IMR-90 (cell line): ENCODE measurements at regions not wholly inside any gene's neighbourhood (a gene's known extent, or its start where the extent isn't known, plus 50 kb on each side); places are given as distances from the start of the nearest gene placed in this dataset.
A peak's percentile ranks its signal among the peaks of the same experiment; 100 is the strongest.

Experiments used
- ATAC-seq: fragments of 200-7000 bp; cut with Tn5 transposase; 2 replicates; pipeline ENCODE4 v1.9.1; 2020; ENCODE audit warnings: low read depth, mild to moderate bottlenecking, moderate library complexity
- BruUV-seq: library from RNA; stranded (reverse); fragments of 400-500 nt; replicated peaks from 2 replicates; lab custom pipeline; 2021; lab: Mats Ljungman, UMichigan
- CTCF ChIA-PET: fragments of 300-600 bp; formaldehyde crosslinking; extraction: SDS; loops from one replicate; lab custom pipeline; 2021; ENCODE audit warnings: antibody characterized with exemption; lab: Yijun Ruan, JAX
- POLR2A ChIA-PET: fragments of 300-600 bp; sonication (Branson Sonifier 250); formaldehyde crosslinking; loops from one replicate; lab custom pipeline; 2022; ENCODE audit warnings: antibody characterized with exemption; ENCODE audit not compliant: unreplicated experiment; lab: Charles Lee
- DNase-seq: peaks from one replicate; pipeline ENCODE4 v3.0.0; 2013
- H2AFZ ChIP-seq: replicated peaks from 2 replicates; pipeline ENCODE3; 2013; ENCODE audit warnings: low read length, mild to moderate bottlenecking; ENCODE audit not compliant: poor library complexity
- H2AK5ac ChIP-seq: 2 replicates; pipeline ENCODE4 v1.6.1; 2013; ENCODE audit warnings: low read depth, low read length, inconsistent platforms
- H2AK9ac ChIP-seq: replicated peaks from 2 replicates; pipeline ENCODE3; 2013; ENCODE audit warnings: mild to moderate bottlenecking, low read depth, low read length, moderate library complexity; ENCODE audit not compliant: poor library complexity
- H2BK120ac ChIP-seq: 2 replicates; pipeline ENCODE4 v1.6.1; 2013; ENCODE audit warnings: low read depth, low read length, inconsistent platforms
- H2BK15ac ChIP-seq: 3 replicates; pipeline ENCODE4 v1.6.1; 2013; ENCODE audit warnings: low read depth, low read length, inconsistent platforms
- H2BK20ac ChIP-seq: 2 replicates; pipeline ENCODE4 v1.6.1; 2013; ENCODE audit warnings: low read depth, mild to moderate bottlenecking, inconsistent platforms, low read length, moderate library complexity
- H2BK5ac ChIP-seq: 2 replicates; pipeline ENCODE4 v1.6.1; 2013; ENCODE audit warnings: mild to moderate bottlenecking, low read depth, low read length, inconsistent platforms; ENCODE audit not compliant: poor library complexity, severe bottlenecking
- H3K14ac ChIP-seq: replicated peaks from 2 replicates; pipeline ENCODE4 v1.6.1; 2013; ENCODE audit warnings: low read depth, low read length, inconsistent platforms
- H3K18ac ChIP-seq: 2 replicates; pipeline ENCODE4 v1.6.1; 2013; ENCODE audit warnings: low read depth, low read length, control low read depth
- H3K23ac ChIP-seq: 2 replicates; pipeline ENCODE4 v1.6.1; 2013; ENCODE audit warnings: low read depth, low read length, inconsistent platforms
- H3K27ac ChIP-seq: 2 replicates; pipeline ENCODE4 v1.5.1; 2013; ENCODE audit warnings: mild to moderate bottlenecking, control low read depth, low read length; ENCODE audit not compliant: insufficient read depth
- H3K27me3 ChIP-seq: 2 replicates; pipeline ENCODE4 v1.6.1; 2013; ENCODE audit warnings: low read length; ENCODE audit not compliant: control insufficient read depth, insufficient read depth
- H3K36me3 ChIP-seq: 2 replicates; pipeline ENCODE4 v1.6.1; 2013; ENCODE audit warnings: low read length, mixed read lengths; ENCODE audit not compliant: control insufficient read depth, insufficient read depth
- H3K4ac ChIP-seq: 2 replicates; pipeline ENCODE4 v1.6.1; 2013; ENCODE audit warnings: low read depth, low read length, inconsistent platforms
- H3K4me1 ChIP-seq: 2 replicates; pipeline ENCODE4 v1.6.1; 2013; ENCODE audit warnings: low read length, mixed read lengths; ENCODE audit not compliant: control insufficient read depth, insufficient read depth
- H3K4me2 ChIP-seq: 2 replicates; pipeline ENCODE4 v1.6.1; 2013; ENCODE audit warnings: low read depth, mild to moderate bottlenecking, control low read depth, low read length, moderate library complexity
- H3K4me3 ChIP-seq: 2 replicates; pipeline ENCODE4 v1.5.1; 2013; ENCODE audit warnings: low read depth, mild to moderate bottlenecking, control low read depth, low read length, moderate library complexity; ENCODE audit not compliant: insufficient read depth
- H3K56ac ChIP-seq: 2 replicates; pipeline ENCODE4 v1.6.1; 2013; ENCODE audit warnings: low read length, inconsistent platforms; ENCODE audit not compliant: insufficient read depth; ENCODE audit errors: extremely low read depth
- H3K79me1 ChIP-seq, 2 experiments: 2 replicates each; pipeline ENCODE4 v1.6.1; 2013; ENCODE audit warnings: low read length in 2 of 2, inconsistent platforms in 1 of 2, low read depth in 1 of 2
- H3K9ac ChIP-seq: 2 replicates; pipeline ENCODE4 v1.6.1; 2013; ENCODE audit warnings: low read depth, low read length, control low read depth
- H3K9me1 ChIP-seq: 2 replicates; pipeline ENCODE4 v1.6.1; 2013; ENCODE audit warnings: low read length, inconsistent platforms; ENCODE audit not compliant: insufficient read depth
- H3K9me3 ChIP-seq: 2 replicates; pipeline ENCODE4 v1.6.1; 2013; ENCODE audit warnings: low read length; ENCODE audit not compliant: control insufficient read depth, insufficient read depth
- H4K20me1 ChIP-seq: 2 replicates; pipeline ENCODE4 v1.6.1; 2013; ENCODE audit warnings: low read length, inconsistent platforms; ENCODE audit not compliant: insufficient read depth
- H4K5ac ChIP-seq: 2 replicates; pipeline ENCODE4 v1.6.1; 2013; ENCODE audit warnings: mild to moderate bottlenecking, low read depth, low read length, control low read depth
- H4K8ac ChIP-seq, 2 experiments: 2 replicates each; pipeline ENCODE4 v1.6.1; 2013; ENCODE audit warnings: low read depth in 2 of 2, low read length in 2 of 2, control low read depth in 1 of 2, inconsistent platforms in 1 of 2
- H4K91ac ChIP-seq: 2 replicates; pipeline ENCODE4 v1.6.1; 2013; ENCODE audit warnings: low read depth, low read length, inconsistent platforms; ENCODE audit not compliant: insufficient read depth
- BHLHE40 ChIP-seq: fragments of 150-350 bp; IDR thresholded peaks from 2 replicates; pipeline ENCODE4 v1.6.1; 2016; ENCODE audit warnings: mild to moderate bottlenecking, low read depth, low read length
- CEBPB ChIP-seq: IDR thresholded peaks from 2 replicates; pipeline ENCODE4 v1.6.1; 2012; ENCODE audit warnings: low read depth, low read length, improper control_type of control experiment
- CHD1 ChIP-seq: IDR thresholded peaks from 2 replicates; pipeline ENCODE4 v1.6.1; 2012; ENCODE audit warnings: low read depth, low read length, improper control_type of control experiment
- CTCF ChIP-seq: conservative IDR thresholded peaks from 2 replicates; pipeline ENCODE4 v1.5.1; 2012; ENCODE audit warnings: mild to moderate bottlenecking, low read depth, low read length, improper control_type of control experiment
- ELK1 ChIP-seq: fragments of 150-350 bp; IDR thresholded peaks from 2 replicates; pipeline ENCODE4 v1.6.1; 2016; ENCODE audit warnings: low read depth, mild to moderate bottlenecking, low read length, moderate library complexity, borderline replicate concordance
- FOS ChIP-seq: fragments of 150-350 bp; IDR thresholded peaks from 2 replicates; pipeline ENCODE4 v1.6.1; 2016; ENCODE audit warnings: low read depth, low read length
- MAFK ChIP-seq: IDR thresholded peaks from 2 replicates; pipeline ENCODE4 v1.6.1; 2012; ENCODE audit warnings: low read depth, low read length, improper control_type of control experiment
- MAZ ChIP-seq: IDR thresholded peaks from 2 replicates; pipeline ENCODE4 v1.6.1; 2012; ENCODE audit warnings: low read depth, mild to moderate bottlenecking, low read length, improper control_type of control experiment, moderate library complexity, borderline replicate concordance
- MXI1 ChIP-seq: IDR thresholded peaks from 2 replicates; pipeline ENCODE4 v1.6.1; 2012; ENCODE audit warnings: low read depth, mild to moderate bottlenecking, low read length, moderate library complexity, borderline replicate concordance
- NFE2L2 ChIP-seq: fragments of 150-350 bp; IDR thresholded peaks from 2 replicates; pipeline ENCODE4 v1.6.1; 2016; ENCODE audit warnings: low read depth, mild to moderate bottlenecking, low read length
- POLR2A ChIP-seq: IDR thresholded peaks from 2 replicates; pipeline ENCODE4 v1.6.1; 2012; ENCODE audit warnings: mild to moderate bottlenecking, low read depth, low read length
- RAD21 ChIP-seq: IDR thresholded peaks from 2 replicates; pipeline ENCODE4 v1.6.1; 2012; ENCODE audit warnings: low read length, improper control_type of control experiment
- RCOR1 ChIP-seq: IDR thresholded peaks from 2 replicates; pipeline ENCODE4 v1.6.1; 2012; ENCODE audit warnings: mild to moderate bottlenecking, low read length, improper control_type of control experiment; ENCODE audit not compliant: insufficient replicate concordance
- RFX5 ChIP-seq: IDR thresholded peaks from 2 replicates; pipeline ENCODE4 v1.8.0; 2012; ENCODE audit warnings: low read depth, mild to moderate bottlenecking, low read length, moderate library complexity
- SMC3 ChIP-seq: fragments of 150-350 bp; IDR thresholded peaks from 2 replicates; pipeline ENCODE4 v1.6.1; 2016; ENCODE audit warnings: low read depth, mild to moderate bottlenecking, antibody characterized with exemption, low read length, moderate library complexity
- WGBS, 2 experiments: methylation state at CpG; one replicate each; pipeline versions ENCODE4 v1.1.5 to v1.1.7; 2013; ENCODE audit warnings: missing lambda C conversion rate in 2 of 2; ENCODE audit not compliant: insufficient read length in 1 of 2; ENCODE audit errors: extremely low coverage in 2 of 2; 5-methylcytosine and 5-hydroxymethylcytosine counted together
- dilution Hi-C: fragments of 300-500 bp; cut with HindIII; formaldehyde crosslinking; loops from one replicate; pipeline ENCODE4 v1.14.3; 2018; ENCODE audit warnings: low sequenced_read_pairs; ENCODE audit not compliant: unreplicated experiment
- in situ Hi-C: fragments of 300-500 bp; cut with MboI; formaldehyde crosslinking; loops from 3 replicates; pipeline ENCODE4 v1.14.3; 2019; ENCODE audit warnings: low sequenced_read_pairs, inconsistent platforms, mixed read lengths
- intact Hi-C: fragments of 100-400 bp; cut with micrococcal nuclease; formaldehyde crosslinking; loops from 2 replicates; pipeline ENCODE4 v1.10.0; 2022
- TF ChIP-seq, protein P1 (sequence below): fragments of 150-350 bp; IDR thresholded peaks from 2 replicates; pipeline ENCODE4 v1.6.1; 2017; ENCODE audit warnings: mild to moderate bottlenecking, antibody characterized with exemption, low read length, low read depth

- no peak overlapping the region for H2BK15ac ChIP-seq
- no peak overlapping the region for H3K9ac ChIP-seq
- no peak overlapping the region for H4K91ac ChIP-seq
- in situ Hi-C loops = no loop called here
- H4K20me1 ChIP-seq = no peaks in the 10 kb centered on the region
- H2AK5ac ChIP-seq = no peak overlapping the region
- H3K27ac ChIP-seq = no peak overlapping the region
- intact Hi-C loops = no loop called here
- no peak overlapping the region for H2BK120ac ChIP-seq
- no peaks in the 10 kb centered on the region for H3K4me1 ChIP-seq
- no peak overlapping the region for H4K5ac ChIP-seq
- no peak overlapping the region for H3K18ac ChIP-seq
- H3K27me3 ChIP-seq = no peaks in the 10 kb centered on the region
- H3K36me3 ChIP-seq = no peaks in the 10 kb centered on the region
- H2BK20ac ChIP-seq = no peak overlapping the region
- no peak for DNase-seq
- H3K79me1 ChIP-seq = no peaks in the 10 kb centered on the region
- no peak overlapping the region for H3K4me3 ChIP-seq
- CTCF ChIA-PET = no interaction called here
- WGBS, 2 experiments = no CpG with 5 or more reads among the region's 5 CpGs
- H3K4ac ChIP-seq = no peak overlapping the region
- POLR2A ChIA-PET = no interaction called here
- H2BK5ac ChIP-seq = no peak overlapping the region
- ATAC-seq = peak; percentile 21; the same call in 1 of the 2 replicates
- no peaks in the 10 kb centered on the region for H3K9me3 ChIP-seq
- H4K8ac ChIP-seq = no peak overlapping the region
- no peak overlapping the region for H2AK9ac ChIP-seq
- no peaks in the 10 kb centered on the region for H3K9me1 ChIP-seq
- no TSS peak for BruUV-seq
- H3K4me2 ChIP-seq = no peak overlapping the region
- H3K14ac ChIP-seq = no peak overlapping the region
- peak overlapping the region; percentile 61 for H2AFZ ChIP-seq
- no peak for TF ChIP-seq SMC3
- no peak for TF ChIP-seq NFE2L2
- no peak for TF ChIP-seq RCOR1
- no peak for TF ChIP-seq FOS
- no peak for TF ChIP-seq MAZ
- no peak for TF ChIP-seq CHD1
- no peak for TF ChIP-seq MXI1
- TF ChIP-seq ELK1 = no peak
- TF ChIP-seq MAFK = no peak
- TF ChIP-seq POLR2A = no peak
- TF ChIP-seq RFX5 = no peak
- TF ChIP-seq CEBPB = no peak
- TF ChIP-seq RAD21 = no peak
- no peak for TF ChIP-seq CTCF
- TF ChIP-seq, protein P1, sequence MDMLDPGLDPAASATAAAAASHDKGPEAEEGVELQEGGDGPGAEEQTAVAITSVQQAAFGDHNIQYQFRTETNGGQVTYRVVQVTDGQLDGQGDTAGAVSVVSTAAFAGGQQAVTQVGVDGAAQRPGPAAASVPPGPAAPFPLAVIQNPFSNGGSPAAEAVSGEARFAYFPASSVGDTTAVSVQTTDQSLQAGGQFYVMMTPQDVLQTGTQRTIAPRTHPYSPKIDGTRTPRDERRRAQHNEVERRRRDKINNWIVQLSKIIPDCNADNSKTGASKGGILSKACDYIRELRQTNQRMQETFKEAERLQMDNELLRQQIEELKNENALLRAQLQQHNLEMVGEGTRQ = no peak
- no peak for TF ChIP-seq BHLHE40
- no peak overlapping the region for H3K56ac ChIP-seq
- dilution Hi-C loops = no loop called here
- no peak overlapping the region for H3K23ac ChIP-seq
Observed at GRCh38 chr1:29592731-29593130, 356.4 kb downstream of the PTPRU start.
